ENCODE measurements at regions not wholly inside any gene's neighbourhood (a gene's known extent, or its start where the extent isn't known, plus 50 kb on each side); places are given as distances from the start of the nearest gene placed in this dataset.

DNA sequence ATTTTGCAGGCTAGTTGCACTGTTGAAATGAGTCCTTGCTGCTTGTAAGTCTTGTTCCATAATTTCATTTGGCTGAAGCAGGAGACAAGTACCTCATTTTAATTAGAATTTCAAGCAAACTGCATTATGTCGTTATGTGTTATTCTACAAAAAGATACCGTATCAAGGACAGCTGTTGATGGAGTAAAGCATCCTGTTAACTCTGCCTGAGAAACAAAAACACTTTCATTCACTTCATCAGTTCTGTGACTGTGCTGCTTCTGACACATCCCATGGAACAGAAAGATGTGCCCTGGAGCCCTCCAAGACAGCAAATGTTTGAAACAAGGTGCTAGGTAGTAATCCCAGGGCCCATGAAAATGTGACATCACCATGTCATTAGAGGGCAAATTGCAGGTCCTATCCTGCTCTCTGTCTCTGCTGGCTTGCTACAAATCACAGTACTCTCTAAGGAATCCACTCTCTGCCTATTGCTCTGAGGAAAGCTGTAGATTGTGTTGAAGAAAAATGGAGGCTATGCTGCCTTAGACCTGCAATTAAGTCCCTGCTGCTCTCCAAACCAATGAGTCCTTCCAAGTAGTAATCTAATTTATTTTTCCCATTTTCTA is 209.7 kb upstream of the PARD3B start:
- no peak for TF ChIP-seq CTCF (IDR thresholded peaks at IDR 0.05)
- no peaks in the 10 kb centered on the region for H3K4me1 Mint-ChIP-seq
- H3K36me3 Mint-ChIP-seq (ENCODE audit: low read depth): no peaks in the 10 kb centered on the region
- no peak overlapping the region for H3K4me3 Mint-ChIP-seq
- ChIA-PET CTCF (no interaction called here), POLR2A (interaction anchor here (0.7 kb wide), 1 partner anchor 1071 kb away, joined by 8 read pairs; no protein-coding TSS in a partner anchor)
- ATAC-seq (ENCODE audit: low read depth): no peak
- DNase-seq: no peak
- peaks cover 9% of the 10 kb centered on the region for H3K27me3 Mint-ChIP-seq
- no peak overlapping the region for H3K27ac Mint-ChIP-seq
- no peaks in the 10 kb centered on the region for H3K9me3 Mint-ChIP-seq
- intact Hi-C loops (cut with micrococcal nuclease): no loop called here

DNA sequence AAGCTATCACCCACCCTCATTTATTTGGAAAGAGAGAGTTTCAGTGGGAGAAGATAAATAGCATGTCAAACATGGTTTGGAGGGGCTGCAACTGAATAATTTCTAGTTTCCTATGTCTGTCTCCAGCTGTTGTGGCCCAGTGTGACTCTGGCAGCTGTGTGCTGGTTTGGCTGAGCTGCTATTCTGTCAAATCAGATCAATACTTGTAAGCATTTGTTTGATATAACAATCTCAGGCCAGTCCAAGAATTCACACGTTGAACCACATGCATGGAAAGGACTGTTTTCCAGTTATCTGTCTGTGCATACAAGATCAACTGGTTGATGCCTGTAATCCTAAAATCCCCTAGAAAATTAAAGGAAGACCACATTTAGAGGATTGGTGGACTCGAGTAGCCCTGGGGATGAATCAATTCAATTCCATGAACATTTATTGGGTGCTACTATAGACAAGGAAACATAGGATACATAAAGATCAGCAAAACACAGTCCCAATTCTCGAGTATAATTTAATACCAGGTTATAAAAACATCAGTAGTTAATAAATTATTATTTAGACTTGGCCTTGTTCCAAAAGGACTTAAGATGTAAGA is 209.0 kb upstream of the PARD3B start:
- H3K9me3 Mint-ChIP-seq: no peaks in the 10 kb centered on the region
- peaks cover 9% of the 10 kb centered on the region for H3K27me3 Mint-ChIP-seq
- H3K36me3 Mint-ChIP-seq (ENCODE audit: low read depth): no peaks in the 10 kb centered on the region
- no peak overlapping the region for H3K27ac Mint-ChIP-seq
- DNase-seq (no peak), ATAC-seq (ENCODE audit: low read depth) (no peak)
- ChIA-PET CTCF (no interaction called here), POLR2A (no interaction called here)
- no peaks in the 10 kb centered on the region for H3K4me1 Mint-ChIP-seq
- TF ChIP-seq CTCF (IDR thresholded peaks at IDR 0.05): no peak
- H3K4me3 Mint-ChIP-seq: no peak overlapping the region
- intact Hi-C loops (cut with micrococcal nuclease): no loop called here

GRCh38 chr2:204337638-204338037 is 207.6 kb upstream of the PARD3B start:
- H3K4me3 Mint-ChIP-seq: no peak overlapping the region
- intact Hi-C loops (cut with micrococcal nuclease): no loop called here
- CTCF ChIA-PET: no interaction called here
- H3K27ac Mint-ChIP-seq: no peak overlapping the region
- ATAC-seq (ENCODE audit: low read depth) (no peak), DNase-seq (no peak)
- no peaks in the 10 kb centered on the region for H3K36me3 Mint-ChIP-seq (ENCODE audit: low read depth)
- H3K4me1 Mint-ChIP-seq: no peaks in the 10 kb centered on the region
- H3K9me3 Mint-ChIP-seq: no peaks in the 10 kb centered on the region
- POLR2A ChIA-PET: no interaction called here
- TF ChIP-seq CTCF (IDR thresholded peaks at IDR 0.05): no peak
- H3K27me3 Mint-ChIP-seq: peaks cover 9% of the 10 kb centered on the region

- ATAC-seq (ENCODE audit: low read depth): no peak
- Mint-ChIP-seq H3K36me3 (ENCODE audit: low read depth) (no peaks in the 10 kb centered on the region), H3K27ac (no peak overlapping the region), H3K27me3 (peaks cover 7% of the 10 kb centered on the region), H3K9me3 (no peaks in the 10 kb centered on the region), H3K4me3 (no peak overlapping the region), H3K4me1 (no peaks in the 10 kb centered on the region)
- POLR2A ChIA-PET: no interaction called here
- no peak for DNase-seq
- intact Hi-C loops (cut with micrococcal nuclease): no loop called here
- CTCF ChIA-PET: no interaction called here
- no peak for TF ChIP-seq CTCF (IDR thresholded peaks at IDR 0.05)
Measured at GRCh38 chr2:204339212-204339715, 206.0 kb upstream of the PARD3B start.

GRCh38 chr2:204340511-204340910 is 204.8 kb upstream of the PARD3B start:
- no peak for TF ChIP-seq CTCF (IDR thresholded peaks at IDR 0.05)
- no peaks in the 10 kb centered on the region for H3K4me1 Mint-ChIP-seq
- H3K27me3 Mint-ChIP-seq: peaks cover 7% of the 10 kb centered on the region
- H3K4me3 Mint-ChIP-seq: no peak overlapping the region
- no peak overlapping the region for H3K27ac Mint-ChIP-seq
- POLR2A ChIA-PET: no interaction called here
- DNase-seq (no peak), ATAC-seq (ENCODE audit: low read depth) (no peak)
- intact Hi-C loops (cut with micrococcal nuclease): no loop called here
- CTCF ChIA-PET: no interaction called here
- H3K36me3 Mint-ChIP-seq (ENCODE audit: low read depth): no peaks in the 10 kb centered on the region
- no peaks in the 10 kb centered on the region for H3K9me3 Mint-ChIP-seq
